GM23338 (cell line): ENCODE measurements at regions not wholly inside any gene's neighbourhood (a gene's known extent, or its start where the extent isn't known, plus 50 kb on each side); places are given as distances from the start of the nearest gene placed in this dataset.

ENCODE experiments used
- ATAC-seq: fragments of 200-7000 bp; cut with Tn5 transposase; 3 replicates; pipeline ENCODE4 v1.9.1; 2020
- DNase-seq: peaks from one replicate; pipeline ENCODE4 v3.0.0-alpha.2; 2015; ENCODE audit warnings: low spot score
- H2AFZ ChIP-seq: fragments of 200-600 bp; sonication (generic); 2 replicates; pipeline ENCODE4 v1.8.0; 2016; ENCODE audit warnings: antibody characterized with exemption, mild to moderate bottlenecking, moderate library complexity
- H3F3A ChIP-seq: fragments of 200-600 bp; sonication (generic); replicated peaks from 2 replicates; pipeline ENCODE4 v1.8.0; 2017; ENCODE audit warnings: antibody characterized with exemption, mixed run types, low read depth
- H3K27ac ChIP-seq: fragments of 200-600 bp; sonication (generic); 2 replicates; pipeline ENCODE4 v1.6.1; 2016; ENCODE audit warnings: low read depth
- H3K27me3 ChIP-seq: fragments of 200-600 bp; sonication (generic); 2 replicates; pipeline ENCODE4 v1.8.0; 2016; ENCODE audit warnings: mild to moderate bottlenecking, mixed run types, moderate library complexity; ENCODE audit not compliant: insufficient read depth
- H3K36me3 ChIP-seq: fragments of 200-600 bp; sonication (generic); 2 replicates; pipeline ENCODE4 v1.8.0; 2016; ENCODE audit warnings: mild to moderate bottlenecking; ENCODE audit not compliant: insufficient read depth
- H3K4me1 ChIP-seq: fragments of 200-600 bp; sonication (generic); 2 replicates; pipeline ENCODE4 v1.8.0; 2016; ENCODE audit warnings: mild to moderate bottlenecking, moderate library complexity; ENCODE audit not compliant: insufficient read depth
- H3K4me2 ChIP-seq: fragments of 200-600 bp; sonication (generic); 2 replicates; pipeline ENCODE4 v1.7.1; 2017; ENCODE audit warnings: mixed run types
- H3K4me3 ChIP-seq: fragments of 200-600 bp; sonication (generic); 2 replicates; pipeline ENCODE4 v1.6.1; 2016; ENCODE audit warnings: mixed run types
- H3K79me2 ChIP-seq: fragments of 200-600 bp; sonication (generic); replicated peaks from 2 replicates; pipeline ENCODE4 v1.8.0; 2017; ENCODE audit warnings: mild to moderate bottlenecking; ENCODE audit not compliant: insufficient read depth
- H3K9me2 ChIP-seq: fragments of 200-600 bp; sonication (generic); 2 replicates; pipeline ENCODE4 v1.8.0; 2017; ENCODE audit not compliant: insufficient read depth
- H4K20me1 ChIP-seq: fragments of 200-600 bp; sonication (generic); replicated peaks from 2 replicates; pipeline ENCODE4 v1.8.0; 2017; ENCODE audit warnings: mild to moderate bottlenecking; ENCODE audit not compliant: insufficient read depth
- H3K27ac Mint-ChIP-seq: 2 replicates; pipeline ENCODE4 v1.8.0; 2020; ENCODE audit warnings: inconsistent platforms, mild to moderate bottlenecking, moderate library complexity, mixed read lengths
- H3K27me3 Mint-ChIP-seq: 3 replicates; pipeline ENCODE4 v1.8.0; 2022; ENCODE audit warnings: low read depth, mild to moderate bottlenecking, moderate library complexity, mixed read lengths, inconsistent platforms; ENCODE audit not compliant: insufficient read depth, poor library complexity
- H3K36me3 Mint-ChIP-seq: 3 replicates; pipeline ENCODE4 v1.8.0; 2021; ENCODE audit warnings: low read depth, mild to moderate bottlenecking, inconsistent platforms, moderate library complexity, mixed read lengths
- H3K4me1 Mint-ChIP-seq: 3 replicates; pipeline ENCODE4 v1.8.0; 2020; ENCODE audit warnings: mild to moderate bottlenecking, inconsistent platforms, mixed read lengths
- H3K4me3 Mint-ChIP-seq: 3 replicates; pipeline ENCODE4 v1.8.0; 2021; ENCODE audit warnings: moderate library complexity, mild to moderate bottlenecking, inconsistent platforms, mixed read lengths
- H3K9me3 Mint-ChIP-seq: 3 replicates; pipeline ENCODE4 v1.8.0; 2020; ENCODE audit warnings: moderate library complexity, mild to moderate bottlenecking, inconsistent platforms, mixed read lengths
- CREB1 ChIP-seq: fragments of 250-450 bp; sonication (Bioruptor Pico); IDR thresholded peaks from 2 replicates; pipeline ENCODE4 v1.5.0; 2020; ENCODE audit warnings: low read depth, mild to moderate bottlenecking, moderate library complexity
- CTCF ChIP-seq, 2 experiments: fragments of 200-600 bp in 1 of 2; sonication (generic) in 1 of 2; conservative IDR thresholded peaks; 2 replicates each; pipeline versions ENCODE4 v1.5.1 to v1.6.1; 2016 to 2017; ENCODE audit warnings: antibody characterized with exemption in 2 of 2, low read depth in 2 of 2, mild to moderate bottlenecking in 2 of 2, moderate library complexity in 1 of 2
- EZH2 ChIP-seq: fragments of 200-600 bp; sonication (generic); IDR thresholded peaks from one replicate; pipeline ENCODE4 v1.8.0; 2017; ENCODE audit warnings: antibody characterized with exemption, mild to moderate bottlenecking, low read depth; ENCODE audit not compliant: unreplicated experiment
- EZH2phosphoT487 ChIP-seq: fragments of 200-600 bp; sonication (generic); IDR thresholded peaks from one replicate; pipeline ENCODE4 v1.8.1; 2018; ENCODE audit warnings: antibody characterized with exemption; ENCODE audit not compliant: unreplicated experiment
- JUNB ChIP-seq: IDR thresholded peaks from one replicate; pipeline ENCODE4 v1.6.1; 2016; ENCODE audit warnings: antibody characterized with exemption; ENCODE audit not compliant: unreplicated experiment
- NANOG ChIP-seq: IDR thresholded peaks from 2 replicates; pipeline ENCODE4 v1.6.1; 2016; ENCODE audit warnings: antibody characterized with exemption, borderline replicate concordance
- POLR2AphosphoS5 ChIP-seq: IDR thresholded peaks from 2 replicates; pipeline ENCODE4 v1.6.1; 2016; ENCODE audit warnings: antibody characterized with exemption, low read depth
- STAT1 ChIP-seq: IDR thresholded peaks from one replicate; pipeline ENCODE4 v1.6.1; 2016; ENCODE audit warnings: antibody characterized with exemption; ENCODE audit not compliant: unreplicated experiment
- ZNF114 ChIP-seq: fragments of 250-450 bp; sonication (Bioruptor Pico); IDR thresholded peaks from 2 replicates; pipeline ENCODE4 v1.5.0; 2020; ENCODE audit warnings: mild to moderate bottlenecking, moderate library complexity
- ZNF331 ChIP-seq: fragments of 250-450 bp; sonication (Bioruptor Pico); IDR thresholded peaks from 2 replicates; pipeline ENCODE4 v1.5.0; 2020; ENCODE audit warnings: low read depth, mild to moderate bottlenecking, moderate library complexity
- ZNF462 ChIP-seq: fragments of 250-450 bp; sonication (Bioruptor Pico); IDR thresholded peaks from 2 replicates; pipeline ENCODE4 v1.5.0; 2020; ENCODE audit warnings: mild to moderate bottlenecking, moderate library complexity

GRCh38 chr3:69566275-69566674 is 173.0 kb upstream of the MITF start:
- Histone ChIP-seq H3K9me2 (peaks cover 8% of the 10 kb centered on the region; the same call in 1 of the 2 replicates), H3K36me3 (no peaks in the 10 kb centered on the region), H3K4me1 (no peaks in the 10 kb centered on the region), H3K79me2 (no peaks in the 10 kb centered on the region), H4K20me1 (no peaks in the 10 kb centered on the region), H3K27ac (no peak overlapping the region), H3F3A (no peaks in the 10 kb centered on the region), H2AFZ (no peak overlapping the region), H3K4me2 (no peak overlapping the region), H3K27me3 (no peaks in the 10 kb centered on the region), H3K4me3 (no peak overlapping the region)
- H3K36me3 Mint-ChIP-seq = no peaks in the 10 kb centered on the region
- no peaks in the 10 kb centered on the region for H3K9me3 Mint-ChIP-seq
- H3K27me3 Mint-ChIP-seq = no peaks in the 10 kb centered on the region
- TF ChIP-seq CREB1 (CRISPR knock-in tag) (no peak), ZNF462 (no peak), STAT1 (no peak), EZH2phosphoT487 (no peak), JUNB (no peak), EZH2 (no peak)
- DNase-seq (no peak), ATAC-seq (no peak)
- no peak overlapping the region for H3K27ac Mint-ChIP-seq
- no peaks in the 10 kb centered on the region for H3K4me1 Mint-ChIP-seq
- H3K4me3 Mint-ChIP-seq = no peak overlapping the region

- Mint-ChIP-seq H3K9me3 (no peaks in the 10 kb centered on the region), H3K4me1 (no peaks in the 10 kb centered on the region), H3K27me3 (no peaks in the 10 kb centered on the region), H3K27ac (no peak overlapping the region), H3K36me3 (no peaks in the 10 kb centered on the region), H3K4me3 (no peak overlapping the region)
- Histone ChIP-seq H3K4me3 (no peak overlapping the region), H2AFZ (no peak overlapping the region), H4K20me1 (no peaks in the 10 kb centered on the region), H3K27ac (no peak overlapping the region), H3F3A (no peaks in the 10 kb centered on the region), H3K36me3 (no peaks in the 10 kb centered on the region), H3K9me2 (peaks cover 5% of the 10 kb centered on the region; the same call in 1 of the 2 replicates), H3K79me2 (no peaks in the 10 kb centered on the region), H3K27me3 (no peaks in the 10 kb centered on the region), H3K4me1 (no peaks in the 10 kb centered on the region), H3K4me2 (no peak overlapping the region)
- DNase-seq = no peak
- ATAC-seq = no peak
- TF ChIP-seq EZH2phosphoT487 (no peak), STAT1 (no peak), ZNF114 (CRISPR knock-in tag) (no peak), NANOG (no peak), POLR2AphosphoS5 (no peak), ZNF331 (CRISPR knock-in tag) (no peak), CREB1 (CRISPR knock-in tag) (no peak), CTCF (conservative IDR thresholded peaks at IDR 0.05; ENCODE audit: low read depth in 2 of 2) (no peak), EZH2 (no peak)
These were observed 173.9 kb upstream of the MITF start for GRCh38 chr3:69565316-69565715.
